ENCODE measurements at regions not wholly inside any gene's neighbourhood (a gene's known extent, or its start where the extent isn't known, plus 50 kb on each side); places are given as distances from the start of the nearest gene placed in this dataset.

DNA sequence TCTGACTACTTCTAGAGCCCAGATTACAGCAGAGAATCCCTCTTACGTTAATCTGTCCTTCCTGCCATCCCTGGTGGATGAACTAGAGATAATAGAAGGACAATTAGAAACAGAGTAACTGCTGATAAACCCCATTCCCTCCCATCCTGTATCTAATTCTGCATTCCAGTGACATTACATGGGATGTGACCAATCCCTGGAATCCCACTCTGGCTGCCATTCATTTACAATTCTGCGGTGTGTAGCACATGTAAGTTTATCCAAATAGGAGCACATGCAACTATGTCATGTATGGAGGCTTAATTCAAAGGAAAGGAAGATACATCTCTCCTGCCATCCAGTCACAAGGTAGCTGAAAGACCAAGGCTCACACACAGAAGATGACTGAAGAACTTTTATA is 339.5 kb downstream of the GPAT3 start:
- TF ChIP-seq POLR2A (IDR thresholded peaks at IDR 0.05), result no peak
- TF ChIP-seq, protein P1, sequence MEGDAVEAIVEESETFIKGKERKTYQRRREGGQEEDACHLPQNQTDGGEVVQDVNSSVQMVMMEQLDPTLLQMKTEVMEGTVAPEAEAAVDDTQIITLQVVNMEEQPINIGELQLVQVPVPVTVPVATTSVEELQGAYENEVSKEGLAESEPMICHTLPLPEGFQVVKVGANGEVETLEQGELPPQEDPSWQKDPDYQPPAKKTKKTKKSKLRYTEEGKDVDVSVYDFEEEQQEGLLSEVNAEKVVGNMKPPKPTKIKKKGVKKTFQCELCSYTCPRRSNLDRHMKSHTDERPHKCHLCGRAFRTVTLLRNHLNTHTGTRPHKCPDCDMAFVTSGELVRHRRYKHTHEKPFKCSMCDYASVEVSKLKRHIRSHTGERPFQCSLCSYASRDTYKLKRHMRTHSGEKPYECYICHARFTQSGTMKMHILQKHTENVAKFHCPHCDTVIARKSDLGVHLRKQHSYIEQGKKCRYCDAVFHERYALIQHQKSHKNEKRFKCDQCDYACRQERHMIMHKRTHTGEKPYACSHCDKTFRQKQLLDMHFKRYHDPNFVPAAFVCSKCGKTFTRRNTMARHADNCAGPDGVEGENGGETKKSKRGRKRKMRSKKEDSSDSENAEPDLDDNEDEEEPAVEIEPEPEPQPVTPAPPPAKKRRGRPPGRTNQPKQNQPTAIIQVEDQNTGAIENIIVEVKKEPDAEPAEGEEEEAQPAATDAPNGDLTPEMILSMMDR (IDR thresholded peaks at IDR 0.05), result no peak
- Histone ChIP-seq H3K4me1 (no peaks in the 10 kb centered on the region), H3K4me3 (replicated peaks in 1 of 3) (no peak overlapping the region), H3K27ac (no peak overlapping the region), H3K36me3 (no peaks in the 10 kb centered on the region), H3K27me3 (no peaks in the 10 kb centered on the region), H3K9me3 (no peaks in the 10 kb centered on the region)
- WGBS, 2 donors, result 75 to 80% methylated on average over 2 of the region's 2 CpGs
- intact Hi-C loops (cut with DNase I), result no loop called here
- DNase-seq, result no peak

DNA sequence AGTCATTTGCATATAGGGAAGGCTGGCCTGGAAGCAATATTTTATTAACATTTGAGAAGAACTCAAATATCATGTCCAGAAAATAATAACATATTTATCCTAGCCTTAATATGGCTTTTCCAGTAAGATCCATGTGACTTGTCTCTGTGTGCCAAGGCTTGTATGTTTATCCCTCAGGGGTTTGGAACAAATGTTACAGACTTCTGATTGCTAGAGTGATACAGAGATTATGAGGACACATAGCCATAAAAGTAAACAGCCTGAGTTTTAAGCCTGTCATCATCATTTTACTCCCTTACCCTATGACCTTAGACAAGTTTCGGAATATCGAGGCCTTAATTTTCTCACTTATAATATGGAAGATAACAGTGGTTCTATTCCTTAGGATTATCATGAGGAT is 338.1 kb downstream of the GPAT3 start:
- intact Hi-C loops (cut with DNase I), result no loop called here
- Histone ChIP-seq H3K27me3 (no peaks in the 10 kb centered on the region), H3K4me1 (no peaks in the 10 kb centered on the region), H3K4me3 (replicated peaks in 1 of 3) (no peak overlapping the region), H3K36me3 (no peaks in the 10 kb centered on the region), H3K9me3 (no peaks in the 10 kb centered on the region), H3K27ac (no peak overlapping the region)
- no peak for DNase-seq
- WGBS, 2 donors, result 92 to 99% methylated on average over 2 of the region's 2 CpGs
- TF ChIP-seq POLR2A (IDR thresholded peaks at IDR 0.05), result no peak
- TF ChIP-seq, protein P1 (IDR thresholded peaks at IDR 0.05), result no peak

DNA sequence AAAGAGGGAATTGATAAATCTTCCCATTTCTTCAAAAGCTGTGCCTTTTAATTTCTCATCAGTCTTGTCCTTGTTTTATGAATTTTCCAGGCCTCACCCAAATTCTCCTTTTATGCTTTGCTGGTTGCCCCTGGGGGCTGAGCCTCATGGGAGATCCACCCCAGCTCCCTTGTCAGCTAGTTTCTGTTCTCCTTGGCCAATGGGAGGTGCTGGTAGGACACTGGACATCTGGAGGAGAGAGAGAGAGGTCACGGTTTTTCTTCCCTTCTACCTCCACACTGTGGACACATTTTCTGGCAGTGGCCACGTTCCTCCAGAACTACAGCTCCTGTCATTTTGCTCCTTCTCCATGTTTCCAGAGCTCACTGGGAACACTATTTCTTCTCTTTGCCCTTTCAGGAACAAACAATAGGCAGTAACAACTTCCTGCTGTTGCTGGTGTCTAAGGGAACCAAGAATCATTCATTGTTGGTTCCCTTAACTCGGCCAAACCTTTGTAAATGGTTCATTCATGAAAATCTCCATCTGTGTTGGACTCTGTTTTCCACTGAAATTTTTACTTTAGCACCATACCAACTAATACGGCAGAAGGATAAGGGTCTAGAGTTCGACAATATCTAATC is 334.5 kb downstream of the GPAT3 start:
- Histone ChIP-seq H3K4me1 (no peaks in the 10 kb centered on the region), H3K36me3 (no peaks in the 10 kb centered on the region), H3K27ac (no peak overlapping the region), H3K27me3 (no peaks in the 10 kb centered on the region), H3K9me3 (no peaks in the 10 kb centered on the region), H3K4me3 (replicated peaks in 1 of 3) (no peak overlapping the region)
- 85 to 86% methylated on average over 5 of the region's 5 CpGs for WGBS, 2 donors
- no peak for DNase-seq
- no peak for TF ChIP-seq POLR2A (IDR thresholded peaks at IDR 0.05)
- TF ChIP-seq, protein P1 (IDR thresholded peaks at IDR 0.05), result no peak
- intact Hi-C loops (cut with DNase I), result no loop called here

DNA sequence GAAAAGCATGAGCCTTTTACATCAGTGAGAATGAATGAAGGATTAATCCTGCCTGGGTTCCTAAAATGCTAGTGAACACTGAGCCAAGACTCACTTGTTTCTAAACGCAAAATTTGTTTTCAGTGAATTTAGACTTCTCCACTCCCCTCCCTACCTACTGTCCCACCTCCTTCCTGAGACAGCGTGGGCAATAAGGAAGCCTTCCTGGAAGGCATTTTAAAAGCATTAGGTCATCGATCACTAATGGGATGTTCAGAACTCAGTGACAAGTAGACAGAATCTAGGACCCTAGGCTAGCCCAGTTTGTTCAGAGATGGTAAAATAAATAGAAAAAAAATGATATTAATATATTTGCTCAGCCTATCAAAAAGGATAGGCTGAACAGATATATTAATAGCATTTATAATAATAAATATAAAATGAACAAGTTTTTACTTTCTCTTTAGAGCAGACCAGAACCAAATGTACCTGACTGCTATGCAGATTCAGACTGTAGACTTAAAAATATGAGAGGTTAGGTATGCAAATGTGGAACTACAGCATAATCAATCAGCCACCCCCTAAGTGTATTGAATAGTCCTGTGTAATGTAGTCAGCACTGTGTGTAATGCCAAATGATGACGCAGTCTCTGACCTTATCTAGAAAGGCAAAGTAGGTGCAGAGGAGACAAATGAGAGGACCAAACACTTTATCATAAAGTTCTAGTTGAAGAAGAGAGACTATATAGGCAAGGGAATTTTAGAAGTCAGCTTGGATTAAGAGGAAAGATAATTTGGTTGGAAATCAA is 331.1 kb downstream of the GPAT3 start:
- H3K36me3 ChIP-seq, result no peaks in the 10 kb centered on the region
- no peak overlapping the region for H3K27ac ChIP-seq
- H3K27me3 ChIP-seq, result no peaks in the 10 kb centered on the region
- 70 to 71% methylated on average over 4 of the region's 4 CpGs for WGBS, 2 donors
- H3K4me3 ChIP-seq (replicated peaks in 1 of 3), result no peak overlapping the region
- H3K4me1 ChIP-seq, result no peaks in the 10 kb centered on the region
- no peak for DNase-seq
- TF ChIP-seq, protein P1 (IDR thresholded peaks at IDR 0.05), result no peak
- TF ChIP-seq POLR2A (IDR thresholded peaks at IDR 0.05), result no peak
- no peaks in the 10 kb centered on the region for H3K9me3 ChIP-seq
- intact Hi-C loops (cut with DNase I), result no loop called here

DNA sequence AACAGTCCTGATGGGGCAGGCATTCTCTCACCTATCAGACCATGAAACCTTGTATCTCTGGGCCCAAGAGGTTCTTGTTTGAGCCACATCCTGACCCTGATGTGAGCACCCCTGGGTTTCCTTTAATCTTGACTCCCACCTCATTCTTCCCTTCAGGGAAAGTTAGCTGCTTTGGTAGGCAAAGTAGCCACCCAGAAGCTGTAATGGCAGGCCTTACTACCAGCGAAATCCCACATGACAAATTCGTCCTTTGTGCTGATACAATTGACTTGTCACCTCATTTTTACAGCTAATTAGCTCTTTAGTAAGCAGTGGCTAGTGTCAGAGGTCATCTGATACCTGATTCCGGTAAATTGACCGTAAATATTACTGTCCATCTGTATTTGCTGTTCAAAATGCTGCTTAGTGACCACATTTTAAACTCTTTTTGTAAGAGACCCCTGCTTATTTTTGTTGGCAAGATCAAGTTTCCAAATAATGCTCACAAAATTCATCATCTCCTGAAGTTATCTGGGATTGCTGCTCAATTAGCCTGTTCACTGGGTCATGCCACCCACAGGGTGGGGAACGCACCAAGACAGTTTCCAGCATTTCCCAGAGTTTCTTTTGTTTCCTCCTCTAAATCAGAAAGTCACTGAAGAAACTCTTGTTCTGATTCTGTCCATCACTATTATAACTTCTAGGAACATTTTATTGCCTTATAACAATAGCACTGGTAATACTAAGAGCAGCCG is 329.7 kb downstream of the GPAT3 start:
- intact Hi-C loops (cut with DNase I), result no loop called here
- H3K4me3 ChIP-seq (replicated peaks in 1 of 3), result no peak overlapping the region
- 68 to 71% methylated on average over 6 of the region's 6 CpGs for WGBS, 2 donors
- no peaks in the 10 kb centered on the region for H3K36me3 ChIP-seq
- no peak overlapping the region for H3K27ac ChIP-seq
- H3K9me3 ChIP-seq, result no peaks in the 10 kb centered on the region
- no peaks in the 10 kb centered on the region for H3K27me3 ChIP-seq
- no peaks in the 10 kb centered on the region for H3K4me1 ChIP-seq
- no peak for DNase-seq
- TF ChIP-seq, protein P1 (IDR thresholded peaks at IDR 0.05), result no peak
- TF ChIP-seq POLR2A (IDR thresholded peaks at IDR 0.05), result no peak
